Cardiac fibroblast (primary cell): ENCODE measurements at regions not wholly inside any gene's neighbourhood (a gene's known extent, or its start where the extent isn't known, plus 50 kb on each side); places are given as distances from the start of the nearest gene placed in this dataset.

Experiments used
- DNase-seq, 2 donors: peaks; one replicate each; pipeline versions ENCODE4 v3.0.0 to v3.0.0-alpha.2; 2010; ENCODE audit warnings: low read depth in 2 of 2
- H3K4me3 ChIP-seq, 2 donors: replicated peaks in 1 of 2; 1 replicate in 1 of 2; 2 replicates in 1 of 2; pipeline ENCODE4 v1.5.1; 2011; ENCODE audit warnings: low read depth in 2 of 2, low read length in 2 of 2, mild to moderate bottlenecking in 2 of 2, moderate library complexity in 1 of 2
- TF ChIP-seq, protein P1 (sequence below): IDR thresholded peaks from one replicate; pipeline ENCODE4 v1.5.1; 2011; ENCODE audit warnings: low read depth, mild to moderate bottlenecking, low read length, inconsistent platforms

DNA sequence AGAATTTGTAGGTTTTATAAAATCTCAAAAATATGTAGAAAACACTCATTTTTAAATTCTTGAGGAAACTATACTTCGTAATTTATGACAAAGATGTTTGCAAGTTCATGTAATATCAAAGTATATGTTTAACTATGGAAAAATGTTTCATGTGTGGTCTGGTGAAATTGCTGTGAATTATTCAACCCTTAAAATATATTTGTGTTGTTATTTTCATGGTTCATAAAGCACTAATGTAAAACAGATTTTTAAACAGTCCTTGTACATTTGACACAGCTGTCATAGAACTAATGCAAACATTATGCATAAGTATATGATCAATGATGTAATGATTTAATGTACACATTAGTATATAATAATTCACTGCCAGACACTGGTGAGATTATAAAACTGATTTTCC is 83.1 kb upstream of the ARSJ start:
- DNase-seq, result no peak
- no peak overlapping the region for H3K4me3 ChIP-seq
- TF ChIP-seq, protein P1, sequence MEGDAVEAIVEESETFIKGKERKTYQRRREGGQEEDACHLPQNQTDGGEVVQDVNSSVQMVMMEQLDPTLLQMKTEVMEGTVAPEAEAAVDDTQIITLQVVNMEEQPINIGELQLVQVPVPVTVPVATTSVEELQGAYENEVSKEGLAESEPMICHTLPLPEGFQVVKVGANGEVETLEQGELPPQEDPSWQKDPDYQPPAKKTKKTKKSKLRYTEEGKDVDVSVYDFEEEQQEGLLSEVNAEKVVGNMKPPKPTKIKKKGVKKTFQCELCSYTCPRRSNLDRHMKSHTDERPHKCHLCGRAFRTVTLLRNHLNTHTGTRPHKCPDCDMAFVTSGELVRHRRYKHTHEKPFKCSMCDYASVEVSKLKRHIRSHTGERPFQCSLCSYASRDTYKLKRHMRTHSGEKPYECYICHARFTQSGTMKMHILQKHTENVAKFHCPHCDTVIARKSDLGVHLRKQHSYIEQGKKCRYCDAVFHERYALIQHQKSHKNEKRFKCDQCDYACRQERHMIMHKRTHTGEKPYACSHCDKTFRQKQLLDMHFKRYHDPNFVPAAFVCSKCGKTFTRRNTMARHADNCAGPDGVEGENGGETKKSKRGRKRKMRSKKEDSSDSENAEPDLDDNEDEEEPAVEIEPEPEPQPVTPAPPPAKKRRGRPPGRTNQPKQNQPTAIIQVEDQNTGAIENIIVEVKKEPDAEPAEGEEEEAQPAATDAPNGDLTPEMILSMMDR, result no peak

DNA sequence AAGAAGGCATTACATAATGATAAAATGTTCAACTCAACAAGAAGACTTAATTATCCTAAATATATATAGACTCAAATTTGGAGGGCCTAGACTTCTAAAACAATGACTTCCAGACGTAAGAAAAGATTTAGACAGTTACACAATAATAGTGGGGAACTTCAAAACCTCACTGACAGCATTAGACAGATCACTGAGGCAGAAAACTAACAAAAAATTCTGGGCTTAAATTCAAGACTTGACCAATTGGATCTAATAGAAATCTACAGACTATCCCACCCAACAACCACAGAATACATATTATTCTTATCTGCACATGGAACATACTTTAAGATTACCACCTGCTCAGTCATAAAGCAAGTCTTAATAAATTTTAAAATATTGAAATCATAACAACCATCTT is 93.3 kb upstream of the ARSJ start:
- no peak for DNase-seq
- TF ChIP-seq, protein P1, result no peak

DNA sequence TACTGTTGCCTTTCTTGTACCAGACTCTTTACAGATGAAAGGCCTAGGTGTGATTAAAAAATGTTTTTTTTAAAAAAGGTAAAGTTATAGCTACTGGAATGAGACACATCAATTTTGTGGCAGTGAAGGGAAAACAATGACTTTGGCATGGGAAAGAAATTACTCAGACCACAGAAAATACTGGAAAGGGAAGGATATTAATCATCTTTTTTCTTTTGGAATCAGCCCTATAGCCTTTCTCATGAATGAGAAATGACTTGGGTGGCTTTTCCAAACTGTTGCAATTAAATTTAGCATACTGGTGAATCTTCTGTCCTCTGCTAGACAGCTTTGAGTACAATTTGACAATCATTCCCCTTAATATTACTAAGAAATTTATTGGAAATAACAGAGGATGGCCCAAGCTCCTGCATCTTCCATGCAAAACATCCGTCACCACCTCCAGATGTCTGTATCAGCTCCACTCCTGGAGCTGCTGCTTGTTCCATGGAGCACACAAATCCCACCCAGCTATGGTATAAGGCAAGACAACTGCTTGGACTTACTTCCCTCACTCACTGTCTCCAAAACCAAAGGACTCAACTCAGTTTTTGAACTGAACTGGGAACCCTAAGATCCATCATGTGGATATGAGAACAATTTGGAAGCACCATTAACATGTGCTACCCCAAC is 97.6 kb upstream of the ARSJ start:
- TF ChIP-seq, protein P1, result no peak
- no peak overlapping the region for H3K4me3 ChIP-seq
- peak in 1 of 2 donors; percentile 49 for DNase-seq

More for the DNA sequence above, 93.3 kb upstream of the ARSJ start:
- no peak overlapping the region for H3K4me3 ChIP-seq

DNA sequence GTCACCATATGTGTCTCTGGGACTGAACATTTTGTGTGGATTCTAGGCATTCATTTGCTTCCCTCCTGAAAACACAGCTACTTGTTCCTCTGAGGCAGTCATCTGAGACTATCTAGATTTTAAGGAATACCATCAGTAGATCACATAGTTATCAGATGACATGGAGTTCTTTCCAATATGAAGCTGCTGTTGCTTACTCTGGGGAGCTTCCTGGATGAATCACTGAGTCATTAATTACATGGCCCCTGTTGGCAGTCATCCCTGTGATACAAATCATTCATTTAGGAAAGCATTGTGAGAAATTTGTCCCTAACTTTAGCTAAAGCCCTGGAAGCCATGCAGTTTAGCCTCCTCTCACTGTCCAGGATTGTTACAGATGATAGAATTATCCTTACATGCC is 98.2 kb upstream of the ARSJ start:
- peak; percentile 51 to 81 for DNase-seq
- H3K4me3 ChIP-seq, result no peak overlapping the region
- TF ChIP-seq, protein P1, result no peak

- DNase-seq, result peak; percentile 12 to 26
- TF ChIP-seq, protein P1, result no peak
- H3K4me3 ChIP-seq, result no peak overlapping the region
Observed at GRCh38 chr4:114078636-114079035, 99.2 kb upstream of the ARSJ start.

- TF ChIP-seq, protein P1, result no peak
- no peak for DNase-seq
- no peak overlapping the region for H3K4me3 ChIP-seq
Observed at GRCh38 chr4:114081783-114082182, 102.3 kb upstream of the ARSJ start.

GRCh38 chr4:114082348-114082747 is 102.9 kb upstream of the ARSJ start:
- TF ChIP-seq, protein P1, result no peak
- H3K4me3 ChIP-seq, result no peak overlapping the region
- no peak for DNase-seq
